Keratinocyte (primary cell): ENCODE measurements at regions not wholly inside any gene's neighbourhood (a gene's known extent, or its start where the extent isn't known, plus 50 kb on each side); places are given as distances from the start of the nearest gene placed in this dataset.

Experiments
- EZH2 ChIP-seq: IDR thresholded peaks from one replicate; pipeline ENCODE4 v1.6.1; 2012; ENCODE audit warnings: inconsistent platforms, mild to moderate bottlenecking, low read length, moderate library complexity
- TF ChIP-seq, protein P1 (sequence below), 3 experiments: IDR thresholded peaks in 1 of 3; conservative IDR thresholded peaks in 1 of 3; optimal IDR thresholded peaks in 1 of 3; 2 replicates in 2 of 3; 3 replicates in 1 of 3; pipeline versions ENCODE3 to v1.5.1; 2011; ENCODE audit warnings: low read length in 3 of 3, mild to moderate bottlenecking in 3 of 3, moderate library complexity in 2 of 3, control low read depth in 1 of 3, inconsistent platforms in 1 of 3; ENCODE audit not compliant: insufficient read depth in 2 of 3; ENCODE audit errors: extremely low read depth in 1 of 3

DNA sequence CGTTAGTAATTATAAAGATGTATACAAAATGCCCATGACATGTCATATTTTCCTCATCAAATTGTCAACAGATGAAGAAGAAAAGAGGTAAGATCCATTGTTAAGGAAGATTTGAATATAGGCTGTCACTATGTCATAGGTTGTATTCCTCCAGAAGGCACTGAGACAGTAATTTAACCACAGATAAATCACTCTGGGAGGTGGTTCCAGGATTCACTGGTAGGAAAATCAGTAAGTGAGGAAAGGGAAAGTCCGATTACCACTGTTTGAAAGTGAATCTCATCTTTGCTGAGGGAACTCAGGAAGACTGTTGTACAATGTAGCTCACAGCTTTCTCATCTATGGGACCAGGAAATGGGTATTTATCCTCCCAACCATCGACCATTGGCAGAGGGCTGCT lies 152.8 kb upstream of the TMEFF2 start:
- TF ChIP-seq, protein P1, sequence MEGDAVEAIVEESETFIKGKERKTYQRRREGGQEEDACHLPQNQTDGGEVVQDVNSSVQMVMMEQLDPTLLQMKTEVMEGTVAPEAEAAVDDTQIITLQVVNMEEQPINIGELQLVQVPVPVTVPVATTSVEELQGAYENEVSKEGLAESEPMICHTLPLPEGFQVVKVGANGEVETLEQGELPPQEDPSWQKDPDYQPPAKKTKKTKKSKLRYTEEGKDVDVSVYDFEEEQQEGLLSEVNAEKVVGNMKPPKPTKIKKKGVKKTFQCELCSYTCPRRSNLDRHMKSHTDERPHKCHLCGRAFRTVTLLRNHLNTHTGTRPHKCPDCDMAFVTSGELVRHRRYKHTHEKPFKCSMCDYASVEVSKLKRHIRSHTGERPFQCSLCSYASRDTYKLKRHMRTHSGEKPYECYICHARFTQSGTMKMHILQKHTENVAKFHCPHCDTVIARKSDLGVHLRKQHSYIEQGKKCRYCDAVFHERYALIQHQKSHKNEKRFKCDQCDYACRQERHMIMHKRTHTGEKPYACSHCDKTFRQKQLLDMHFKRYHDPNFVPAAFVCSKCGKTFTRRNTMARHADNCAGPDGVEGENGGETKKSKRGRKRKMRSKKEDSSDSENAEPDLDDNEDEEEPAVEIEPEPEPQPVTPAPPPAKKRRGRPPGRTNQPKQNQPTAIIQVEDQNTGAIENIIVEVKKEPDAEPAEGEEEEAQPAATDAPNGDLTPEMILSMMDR (optimal IDR thresholded peaks at IDR 0.05 in 1 of 3, IDR thresholded peaks at IDR 0.05 in 1 of 3, conservative IDR thresholded peaks at IDR 0.05 in 1 of 3; ENCODE audit: extremely low read depth in 1 of 3, insufficient read depth in 2 of 3, low read length in 3 of 3), result no peak
- no peak for TF ChIP-seq EZH2
